ENCODE measurements at regions not wholly inside any gene's neighbourhood (a gene's known extent, or its start where the extent isn't known, plus 50 kb on each side); places are given as distances from the start of the nearest gene placed in this dataset.

- 43 to 62% methylated on average over 1 of the region's 1 CpG for WGBS, 2 donors
- intact Hi-C loops (cut with DNase I) = no loop called here
Observed at GRCh38 chr18:2410688-2411087, 160.6 kb downstream of the METTL4 start.

GRCh38 chr18:2411381-2411960 is 159.8 kb downstream of the METTL4 start:
- H3K27ac ChIP-seq = no peak overlapping the region
- no peaks in the 10 kb centered on the region for H3K36me3 ChIP-seq
- no peaks in the 10 kb centered on the region for H3K4me1 ChIP-seq
- H3K27me3 ChIP-seq = no peaks in the 10 kb centered on the region
- no peak for TF ChIP-seq POLR2A (IDR thresholded peaks at IDR 0.05)
- no peak for TF ChIP-seq CTCF (IDR thresholded peaks at IDR 0.05)
- TF ChIP-seq EP300 (IDR thresholded peaks at IDR 0.05) = no peak
- TF ChIP-seq POLR2AphosphoS5 (IDR thresholded peaks at IDR 0.05) = no peak
- 87 to 92% methylated on average over 1 of the region's 1 CpG for WGBS, 2 donors
- intact Hi-C loops (cut with DNase I) = no loop called here
- no peak overlapping the region for H3K4me3 ChIP-seq
- DNase-seq = no peak
- no peaks in the 10 kb centered on the region for H3K9me3 ChIP-seq

More at GRCh38 chr18:2410688-2411087, 160.6 kb downstream of the METTL4 start:
- Histone ChIP-seq H3K36me3 (no peaks in the 10 kb centered on the region), H3K4me1 (no peaks in the 10 kb centered on the region), H3K4me3 (no peak overlapping the region), H3K27me3 (no peaks in the 10 kb centered on the region), H3K9me3 (no peaks in the 10 kb centered on the region), H3K27ac (no peak overlapping the region)
- DNase-seq = no peak
- TF ChIP-seq POLR2A (IDR thresholded peaks at IDR 0.05) (no peak), CTCF (IDR thresholded peaks at IDR 0.05) (no peak), POLR2AphosphoS5 (IDR thresholded peaks at IDR 0.05) (no peak), EP300 (IDR thresholded peaks at IDR 0.05) (no peak)

- TF ChIP-seq CTCF (IDR thresholded peaks at IDR 0.05) (no peak), POLR2A (IDR thresholded peaks at IDR 0.05) (no peak), POLR2AphosphoS5 (IDR thresholded peaks at IDR 0.05) (no peak)
- H3K27me3 ChIP-seq = no peaks in the 10 kb centered on the region
- no peaks in the 10 kb centered on the region for H3K4me1 ChIP-seq
- no peak for DNase-seq
- H3K36me3 ChIP-seq = no peaks in the 10 kb centered on the region
- 67 to 71% methylated on average over 3 of the region's 3 CpGs for WGBS, 2 donors
- intact Hi-C loops (cut with DNase I) = no loop called here
- H3K4me3 ChIP-seq = no peak overlapping the region
- H3K27ac ChIP-seq = no peak overlapping the region
- no peaks in the 10 kb centered on the region for H3K9me3 ChIP-seq
Observed at GRCh38 chr18:2412281-2412680, 159.0 kb downstream of the METTL4 start.

GRCh38 chr18:2412996-2413751 is 158.1 kb downstream of the METTL4 start:
- Histone ChIP-seq H3K9me3 (no peaks in the 10 kb centered on the region), H3K27me3 (no peaks in the 10 kb centered on the region), H3K27ac (no peak overlapping the region), H3K4me3 (no peak overlapping the region), H3K4me1 (no peaks in the 10 kb centered on the region), H3K36me3 (no peaks in the 10 kb centered on the region)
- TF ChIP-seq POLR2A (IDR thresholded peaks at IDR 0.05) (no peak), CTCF (IDR thresholded peaks at IDR 0.05) (no peak), POLR2AphosphoS5 (IDR thresholded peaks at IDR 0.05) (no peak), EP300 (IDR thresholded peaks at IDR 0.05) (no peak)
- WGBS, 2 donors = 71 to 76% methylated on average over 9 of the region's 9 CpGs
- no peak for DNase-seq
- intact Hi-C loops (cut with DNase I) = no loop called here

All from sigmoid colon (tissue), 6 donors.